ENCODE measurements at regions not wholly inside any gene's neighbourhood (a gene's known extent, or its start where the extent isn't known, plus 50 kb on each side); places are given as distances from the start of the nearest gene placed in this dataset.

DNA sequence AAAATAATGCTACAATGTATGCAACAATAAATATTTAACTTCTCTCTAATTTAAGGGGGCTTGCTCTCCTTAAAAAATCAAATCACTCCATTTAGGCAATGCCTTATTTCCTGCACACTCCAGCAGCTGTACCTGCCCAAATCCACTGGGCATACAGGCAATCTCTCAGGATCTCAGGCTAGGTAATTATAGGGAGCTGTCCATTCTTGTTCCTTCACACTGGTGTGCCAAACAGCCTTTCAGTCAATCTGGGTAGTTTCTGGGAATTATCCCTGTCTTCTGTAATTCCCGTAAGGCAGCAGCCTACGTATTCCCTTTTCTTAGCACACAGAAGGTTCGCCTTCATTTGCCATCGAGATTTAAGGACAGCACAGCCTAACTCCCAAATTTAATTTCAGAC, 922.6 kb upstream of the SLIT2 start (continued):
- TF ChIP-seq, protein P1, sequence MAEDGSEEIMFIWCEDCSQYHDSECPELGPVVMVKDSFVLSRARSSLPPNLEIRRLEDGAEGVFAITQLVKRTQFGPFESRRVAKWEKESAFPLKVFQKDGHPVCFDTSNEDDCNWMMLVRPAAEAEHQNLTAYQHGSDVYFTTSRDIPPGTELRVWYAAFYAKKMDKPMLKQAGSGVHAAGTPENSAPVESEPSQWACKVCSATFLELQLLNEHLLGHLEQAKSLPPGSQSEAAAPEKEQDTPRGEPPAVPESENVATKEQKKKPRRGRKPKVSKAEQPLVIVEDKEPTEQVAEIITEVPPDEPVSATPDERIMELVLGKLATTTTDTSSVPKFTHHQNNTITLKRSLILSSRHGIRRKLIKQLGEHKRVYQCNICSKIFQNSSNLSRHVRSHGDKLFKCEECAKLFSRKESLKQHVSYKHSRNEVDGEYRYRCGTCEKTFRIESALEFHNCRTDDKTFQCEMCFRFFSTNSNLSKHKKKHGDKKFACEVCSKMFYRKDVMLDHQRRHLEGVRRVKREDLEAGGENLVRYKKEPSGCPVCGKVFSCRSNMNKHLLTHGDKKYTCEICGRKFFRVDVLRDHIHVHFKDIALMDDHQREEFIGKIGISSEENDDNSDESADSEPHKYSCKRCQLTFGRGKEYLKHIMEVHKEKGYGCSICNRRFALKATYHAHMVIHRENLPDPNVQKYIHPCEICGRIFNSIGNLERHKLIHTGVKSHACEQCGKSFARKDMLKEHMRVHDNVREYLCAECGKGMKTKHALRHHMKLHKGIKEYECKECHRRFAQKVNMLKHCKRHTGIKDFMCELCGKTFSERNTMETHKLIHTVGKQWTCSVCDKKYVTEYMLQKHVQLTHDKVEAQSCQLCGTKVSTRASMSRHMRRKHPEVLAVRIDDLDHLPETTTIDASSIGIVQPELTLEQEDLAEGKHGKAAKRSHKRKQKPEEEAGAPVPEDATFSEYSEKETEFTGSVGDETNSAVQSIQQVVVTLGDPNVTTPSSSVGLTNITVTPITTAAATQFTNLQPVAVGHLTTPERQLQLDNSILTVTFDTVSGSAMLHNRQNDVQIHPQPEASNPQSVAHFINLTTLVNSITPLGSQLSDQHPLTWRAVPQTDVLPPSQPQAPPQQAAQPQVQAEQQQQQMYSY (CRISPR knock-in tag; IDR thresholded peaks at IDR 0.05): no peak
- no peak for TF ChIP-seq ZFX (CRISPR knock-in tag; IDR thresholded peaks at IDR 0.05; ENCODE audit: low read depth)

DNA sequence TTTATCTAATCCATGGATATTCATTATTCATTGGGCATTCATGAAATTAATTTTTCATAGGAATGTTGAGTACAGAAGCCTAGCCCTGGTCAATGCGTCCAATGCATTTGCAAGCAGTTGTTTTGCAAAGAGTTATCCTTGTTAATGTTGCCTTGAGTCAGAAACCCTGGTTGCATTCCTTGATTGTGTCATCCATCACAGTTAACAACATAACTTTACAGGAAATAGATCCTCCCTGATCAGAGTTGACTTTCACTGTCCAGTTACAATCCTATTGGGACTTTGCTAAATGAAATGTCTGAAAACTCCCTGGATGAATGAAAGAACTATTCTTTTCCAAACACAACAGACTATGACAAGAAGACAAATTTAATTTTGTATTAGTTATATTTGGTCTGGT, 924.3 kb upstream of the SLIT2 start:
- no TSS peak for BruUV-seq (replicated peaks)
- Histone ChIP-seq H3K27me3 (ENCODE audit: control insufficient read depth in 1 of 2, insufficient read depth in 2 of 2, low read length in 2 of 2) (no peaks in the 10 kb centered on the region), H4K20me1 (ENCODE audit: insufficient read depth, low read length) (no peaks in the 10 kb centered on the region), H3K79me2 (ENCODE audit: insufficient read depth, low read length) (no peaks in the 10 kb centered on the region), H2AFZ (ENCODE audit: low read length) (no peak overlapping the region), H3K4me2 (ENCODE audit: low read depth, low read length) (no peak overlapping the region), H3K36me3 (replicated peaks in 1 of 2; ENCODE audit: control insufficient read depth in 1 of 2, insufficient read depth in 2 of 2, low read length in 2 of 2) (no peaks in the 10 kb centered on the region), H3K4me1 (ENCODE audit: insufficient read depth, low read length) (no peaks in the 10 kb centered on the region), H3K27ac (ENCODE audit: extremely low read length, insufficient read depth, low read length) (no peak overlapping the region), H3K9me3 (ENCODE audit: low read length) (peaks cover 89% of the 10 kb centered on the region), H3K4me3 (replicated peaks in 1 of 3; ENCODE audit: insufficient read depth in 1 of 3, low read depth in 2 of 3, low read length in 3 of 3) (no peak overlapping the region), H3K9ac (ENCODE audit: insufficient read depth, low read depth, low read length) (no peak overlapping the region)
- no peak for ATAC-seq
- ChIA-PET POLR2A (no interaction called here), CTCF (ENCODE audit: low intra/inter-chr PET ratio, low total read pairs) (no interaction called here)
- no peak for FAIRE-seq
- TF ChIP-seq ZNF331 (CRISPR knock-in tag; IDR thresholded peaks at IDR 0.05) (no peak), ZBTB21 (CRISPR knock-in tag; IDR thresholded peaks at IDR 0.05) (no peak), NFKBIZ (CRISPR knock-in tag; IDR thresholded peaks at IDR 0.05) (no peak)
- TF ChIP-seq, protein P2, sequence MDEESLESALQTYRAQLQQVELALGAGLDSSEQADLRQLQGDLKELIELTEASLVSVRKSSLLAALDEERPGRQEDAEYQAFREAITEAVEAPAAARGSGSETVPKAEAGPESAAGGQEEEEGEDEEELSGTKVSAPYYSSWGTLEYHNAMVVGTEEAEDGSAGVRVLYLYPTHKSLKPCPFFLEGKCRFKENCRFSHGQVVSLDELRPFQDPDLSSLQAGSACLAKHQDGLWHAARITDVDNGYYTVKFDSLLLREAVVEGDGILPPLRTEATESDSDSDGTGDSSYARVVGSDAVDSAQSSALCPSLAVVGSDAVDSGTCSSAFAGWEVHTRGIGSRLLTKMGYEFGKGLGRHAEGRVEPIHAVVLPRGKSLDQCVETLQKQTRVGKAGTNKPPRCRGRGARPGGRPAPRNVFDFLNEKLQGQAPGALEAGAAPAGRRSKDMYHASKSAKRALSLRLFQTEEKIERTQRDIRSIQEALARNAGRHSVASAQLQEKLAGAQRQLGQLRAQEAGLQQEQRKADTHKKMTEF (CRISPR knock-in tag; IDR thresholded peaks at IDR 0.05): no peak
- 0% methylated on average over 1 of the region's 1 CpG for WGBS (ENCODE audit: low lambda C conversion rate)
- intact Hi-C loops (cut with micrococcal nuclease; ENCODE audit: unreplicated experiment): no loop called here
- in situ Hi-C loops (cut with HindIII; ENCODE audit: extremely low pct_ligation_motif_present, low pct_unique_long_range_greater_than_20kb): no loop called here
- DNase-seq (ENCODE audit: low spot score): no peak

Measured in HepG2 (cell line).